ENCODE measurements at regions not wholly inside any gene's neighbourhood (a gene's known extent, or its start where the extent isn't known, plus 50 kb on each side); places are given as distances from the start of the nearest gene placed in this dataset.
"Not testable (repeated sequence)": the region's sequence is repeated elsewhere in the genome, so short reads cannot be mapped to it uniquely, and the experiment has no call there.

GRCh38 chr7:82562716-82563404 lies 119.3 kb upstream of the CACNA2D1 start:
- no peak for DNase-seq (ENCODE audit: low spot score)

GRCh38 chr7:82559193-82559805 lies 115.7 kb upstream of the CACNA2D1 start:
- no peak for DNase-seq (ENCODE audit: low spot score)

GRCh38 chr7:82549616-82550285 lies 106.2 kb upstream of the CACNA2D1 start:
- DNase-seq (ENCODE audit: low spot score): no peak

GRCh38 chr7:82548141-82548688 lies 104.6 kb upstream of the CACNA2D1 start:
- DNase-seq (ENCODE audit: low spot score): no peak

- no peak for DNase-seq (ENCODE audit: low spot score)
Measured at GRCh38 chr7:82542665-82543064, 99.1 kb upstream of the CACNA2D1 start.

- DNase-seq (ENCODE audit: low spot score): no peak
Measured at GRCh38 chr7:82539969-82540368, 96.4 kb upstream of the CACNA2D1 start.

- DNase-seq (ENCODE audit: low spot score): no peak
Measured at GRCh38 chr7:82534684-82535083, 91.1 kb upstream of the CACNA2D1 start.

GRCh38 chr7:82530361-82530760 lies 86.8 kb upstream of the CACNA2D1 start:
- no peak for DNase-seq (ENCODE audit: low spot score)

GRCh38 chr7:82528577-82529310 lies 85.2 kb upstream of the CACNA2D1 start:
- no peak for DNase-seq (ENCODE audit: low spot score)

- DNase-seq (ENCODE audit: low spot score): no peak
Measured at GRCh38 chr7:82527851-82528250, 84.3 kb upstream of the CACNA2D1 start.

- DNase-seq (ENCODE audit: low spot score): no peak
Measured at GRCh38 chr7:82521906-82522445, 78.4 kb upstream of the CACNA2D1 start.

- DNase-seq (ENCODE audit: low spot score): no peak
Measured at GRCh38 chr7:82517050-82517449, 73.5 kb upstream of the CACNA2D1 start.

- no peak for DNase-seq (ENCODE audit: low spot score)
Measured at GRCh38 chr7:82511542-82511941, 68.0 kb upstream of the CACNA2D1 start.

GRCh38 chr7:82507976-82508677 lies 64.5 kb upstream of the CACNA2D1 start:
- DNase-seq (ENCODE audit: low spot score): no peak

- DNase-seq (ENCODE audit: low spot score): no peak
Measured at GRCh38 chr7:82507365-82507975, 63.9 kb upstream of the CACNA2D1 start.

GRCh38 chr7:82506702-82507101 lies 63.1 kb upstream of the CACNA2D1 start:
- DNase-seq (ENCODE audit: low spot score): no peak

- no peak for DNase-seq (ENCODE audit: low spot score)
Measured at GRCh38 chr7:82506208-82506607, 62.6 kb upstream of the CACNA2D1 start.

- DNase-seq (ENCODE audit: low spot score): no peak
Measured at GRCh38 chr7:82501346-82501745, 57.8 kb upstream of the CACNA2D1 start.

GRCh38 chr7:82499546-82499945 lies 56.0 kb upstream of the CACNA2D1 start:
- not testable (repeated sequence) for DNase-seq (ENCODE audit: low spot score)

- DNase-seq (ENCODE audit: low spot score): no peak
Measured at GRCh38 chr7:82494420-82494819, 50.8 kb upstream of the CACNA2D1 start.
